BJ (cell line): ENCODE measurements at regions not wholly inside any gene's neighbourhood (a gene's known extent, or its start where the extent isn't known, plus 50 kb on each side); places are given as distances from the start of the nearest gene placed in this dataset.

Source experiments
- CTCF ChIA-PET: fragments of 350-600 bp; formaldehyde crosslinking; extraction: SDS; loops from one replicate; lab custom pipeline; 2021; ENCODE audit warnings: antibody characterized with exemption, inconsistent platforms; lab: Yijun Ruan, JAX
- POLR2A ChIA-PET: fragments of 300-600 bp; sonication (Branson Sonifier 250); formaldehyde crosslinking; extraction: SDS; loops from one replicate; lab custom pipeline; 2021; ENCODE audit warnings: antibody characterized with exemption; lab: Charles Lee
- DNase-seq: peaks from one replicate; pipeline ENCODE4 v3.0.0-alpha.2; 2011; ENCODE audit warnings: low read depth
- H3K27me3 ChIP-seq: 2 replicates; pipeline ENCODE4 v1.6.0; 2011; ENCODE audit warnings: low read length; ENCODE audit not compliant: control insufficient read depth, insufficient read depth
- H3K36me3 ChIP-seq: 2 replicates; pipeline ENCODE4 v1.5.1; 2011; ENCODE audit warnings: low read length; ENCODE audit not compliant: control insufficient read depth, insufficient read depth
- H3K4me3 ChIP-seq: 2 replicates; pipeline ENCODE4 v1.5.1; 2011; ENCODE audit warnings: low read depth, mild to moderate bottlenecking, control low read depth, low read length
- TF ChIP-seq, protein P1 (sequence below): IDR thresholded peaks from 2 replicates; pipeline ENCODE4 v1.5.1; 2011; ENCODE audit warnings: low read depth, mild to moderate bottlenecking, control low read depth, inconsistent platforms, low read length, moderate library complexity; ENCODE audit not compliant: insufficient read depth

DNA sequence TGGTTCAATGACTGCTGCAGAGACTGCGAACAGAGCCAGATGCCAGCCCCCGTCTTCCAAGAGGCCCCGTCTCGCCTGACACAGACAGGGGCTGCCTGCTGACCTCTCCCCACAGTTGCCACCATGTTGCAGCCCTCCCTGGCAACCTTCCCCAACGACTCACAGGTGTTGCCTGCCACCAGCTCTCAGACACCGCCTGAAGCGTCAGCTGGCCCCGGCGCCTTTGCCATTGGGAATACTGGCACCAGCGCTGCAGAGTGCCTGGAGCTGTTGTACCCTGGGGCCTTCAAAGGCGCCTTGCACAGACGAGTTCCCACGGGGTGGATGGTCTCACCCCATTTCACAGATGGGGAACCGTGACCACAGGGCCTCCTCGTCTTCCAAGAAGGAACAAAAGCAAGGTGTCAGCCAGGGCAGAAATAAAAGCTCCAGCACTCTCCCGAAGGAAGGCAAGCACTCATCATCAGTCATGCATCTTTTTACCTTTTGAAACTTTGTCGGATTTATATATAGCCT is 167.0 kb downstream of the ADSS2 start:
- H3K27me3 ChIP-seq = peaks cover 2% of the 10 kb centered on the region; the same call in 1 of the 2 replicates
- POLR2A ChIA-PET = no interaction called here
- TF ChIP-seq, protein P1, sequence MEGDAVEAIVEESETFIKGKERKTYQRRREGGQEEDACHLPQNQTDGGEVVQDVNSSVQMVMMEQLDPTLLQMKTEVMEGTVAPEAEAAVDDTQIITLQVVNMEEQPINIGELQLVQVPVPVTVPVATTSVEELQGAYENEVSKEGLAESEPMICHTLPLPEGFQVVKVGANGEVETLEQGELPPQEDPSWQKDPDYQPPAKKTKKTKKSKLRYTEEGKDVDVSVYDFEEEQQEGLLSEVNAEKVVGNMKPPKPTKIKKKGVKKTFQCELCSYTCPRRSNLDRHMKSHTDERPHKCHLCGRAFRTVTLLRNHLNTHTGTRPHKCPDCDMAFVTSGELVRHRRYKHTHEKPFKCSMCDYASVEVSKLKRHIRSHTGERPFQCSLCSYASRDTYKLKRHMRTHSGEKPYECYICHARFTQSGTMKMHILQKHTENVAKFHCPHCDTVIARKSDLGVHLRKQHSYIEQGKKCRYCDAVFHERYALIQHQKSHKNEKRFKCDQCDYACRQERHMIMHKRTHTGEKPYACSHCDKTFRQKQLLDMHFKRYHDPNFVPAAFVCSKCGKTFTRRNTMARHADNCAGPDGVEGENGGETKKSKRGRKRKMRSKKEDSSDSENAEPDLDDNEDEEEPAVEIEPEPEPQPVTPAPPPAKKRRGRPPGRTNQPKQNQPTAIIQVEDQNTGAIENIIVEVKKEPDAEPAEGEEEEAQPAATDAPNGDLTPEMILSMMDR = no peak
- H3K4me3 ChIP-seq = no peak overlapping the region
- no peaks in the 10 kb centered on the region for H3K36me3 ChIP-seq
- CTCF ChIA-PET = interaction anchor here (4.6 kb wide), 1 partner anchor 14 kb away, joined by 21 read pairs; no protein-coding TSS in a partner anchor
- no peak for DNase-seq

DNA sequence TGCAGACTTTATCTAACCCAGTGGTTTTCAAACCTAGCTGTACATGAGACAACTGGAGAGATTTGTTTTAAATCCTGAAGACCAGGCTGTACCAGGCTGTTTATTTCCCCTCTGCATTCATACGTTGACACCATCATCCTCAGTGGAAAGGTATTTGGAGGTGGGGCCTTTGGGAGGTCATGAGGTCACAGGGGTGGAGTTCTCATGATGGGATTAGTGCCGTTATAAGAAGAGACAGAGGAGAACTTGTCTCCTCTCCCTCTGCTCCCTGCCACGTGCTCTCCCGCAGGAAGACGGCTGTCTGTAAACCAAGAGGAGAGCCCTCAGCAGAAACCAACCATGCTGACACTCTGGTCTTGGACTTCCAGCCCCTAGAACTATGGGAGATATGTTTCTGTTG is 165.4 kb downstream of the ADSS2 start:
- POLR2A ChIA-PET = no interaction called here
- no peaks in the 10 kb centered on the region for H3K36me3 ChIP-seq
- H3K4me3 ChIP-seq = no peak overlapping the region
- TF ChIP-seq, protein P1 = no peak
- peaks cover 2% of the 10 kb centered on the region; the same call in 1 of the 2 replicates for H3K27me3 ChIP-seq
- CTCF ChIA-PET = interaction anchor here (4.6 kb wide), 1 partner anchor 12 kb away, joined by 21 read pairs; no protein-coding TSS in a partner anchor
- no peak for DNase-seq

GRCh38 chr1:244287726-244288125 is 164.0 kb downstream of the ADSS2 start:
- TF ChIP-seq, protein P1 = no peak
- DNase-seq = no peak
- no peaks in the 10 kb centered on the region for H3K36me3 ChIP-seq
- H3K27me3 ChIP-seq = peaks cover 2% of the 10 kb centered on the region; the same call in 1 of the 2 replicates
- no peak overlapping the region for H3K4me3 ChIP-seq
- POLR2A ChIA-PET = no interaction called here
- CTCF ChIA-PET = interaction anchor here (1.1 to 3.8 kb wide), 2 partner anchors 11 to 944 kb away, joined by 3 to 25 read pairs; no protein-coding TSS in a partner anchor

GRCh38 chr1:244288663-244289062 is 163.0 kb downstream of the ADSS2 start:
- Histone ChIP-seq H3K36me3 (no peaks in the 10 kb centered on the region), H3K4me3 (no peak overlapping the region), H3K27me3 (peaks cover 1% of the 10 kb centered on the region; the same call in 1 of the 2 replicates)
- no peak for DNase-seq
- CTCF ChIA-PET = interaction anchor here (1.1 to 3.8 kb wide), 3 partner anchors 10 to 945 kb away, joined by 3 to 25 read pairs (median 5); no protein-coding TSS in a partner anchor
- TF ChIP-seq, protein P1 = no peak
- POLR2A ChIA-PET = no interaction called here

- no peak for DNase-seq
- POLR2A ChIA-PET = interaction anchor here (0.6 kb wide), 1 partner anchor 71 kb away, joined by 4 read pairs; no protein-coding TSS in a partner anchor
- no peaks in the 10 kb centered on the region for H3K36me3 ChIP-seq
- H3K4me3 ChIP-seq = no peak overlapping the region
- CTCF ChIA-PET = interaction anchor here (1.4 to 3.8 kb wide), 2 partner anchors 8 to 16 kb away, joined by 5 to 25 read pairs; no protein-coding TSS in a partner anchor
- TF ChIP-seq, protein P1 = no peak
- H3K27me3 ChIP-seq = no peaks in the 10 kb centered on the region
Measured at GRCh38 chr1:244289991-244290785, 161.5 kb downstream of the ADSS2 start.
